Keratinocyte (primary cell): ENCODE measurements at regions not wholly inside any gene's neighbourhood (a gene's known extent, or its start where the extent isn't known, plus 50 kb on each side); places are given as distances from the start of the nearest gene placed in this dataset.

Source experiments
- DNase-seq: peaks from one replicate; pipeline ENCODE4 v3.0.0-alpha.2; 2011; ENCODE audit warnings: low read depth, missing footprints, low spot score
- FAIRE-seq: peaks from 2 replicates; lab custom pipeline; 2011; peaks lifted over from hg19 to GRCh38; lab: Jason Lieb, UNC
- H2AFZ ChIP-seq: 2 replicates; pipeline ENCODE4 v1.6.0; 2012; ENCODE audit warnings: low read length, control low read depth, inconsistent platforms; ENCODE audit not compliant: control insufficient read depth
- H3K27ac ChIP-seq: 2 replicates; pipeline ENCODE4 v1.5.1; 2011; ENCODE audit warnings: low read length; ENCODE audit not compliant: control insufficient read depth, insufficient read depth
- H3K27me3 ChIP-seq: 3 replicates; pipeline ENCODE4 v1.6.0; 2011; ENCODE audit warnings: low read length; ENCODE audit not compliant: control insufficient read depth, insufficient read depth; ENCODE audit errors: extremely low read depth
- H3K36me3 ChIP-seq, 2 experiments: 2 replicates in 1 of 2; 3 replicates in 1 of 2; pipeline ENCODE4 v1.5.1; 2011; ENCODE audit warnings: low read length in 2 of 2, mild to moderate bottlenecking in 1 of 2; ENCODE audit not compliant: control insufficient read depth in 2 of 2, insufficient read depth in 2 of 2; ENCODE audit errors: extremely low read depth in 1 of 2
- H3K4me1 ChIP-seq: 3 replicates; pipeline ENCODE4 v1.5.1; 2011; ENCODE audit warnings: low read length; ENCODE audit not compliant: control insufficient read depth, insufficient read depth; ENCODE audit errors: extremely low read depth
- H3K4me2 ChIP-seq: 3 replicates; pipeline ENCODE4 v1.6.0; 2011; ENCODE audit warnings: low read depth, low read length; ENCODE audit not compliant: control insufficient read depth, insufficient read depth; ENCODE audit errors: extremely low read depth
- H3K4me3 ChIP-seq, 3 experiments: fragments of 200-600 bp in 1 of 3; sonication (generic) in 1 of 3; 2 replicates in 2 of 3; 3 replicates in 1 of 3; pipeline ENCODE4 v1.5.1; 2011 to 2016; ENCODE audit warnings: low read length in 3 of 3, mild to moderate bottlenecking in 3 of 3, control low read depth in 2 of 3, inconsistent platforms in 1 of 3, low read depth in 1 of 3, mixed read lengths in 1 of 3, mixed run types in 1 of 3, moderate library complexity in 1 of 3; ENCODE audit not compliant: control insufficient read depth in 2 of 3, insufficient read depth in 2 of 3; ENCODE audit errors: extremely low read depth in 1 of 3
- H3K79me2 ChIP-seq: 2 replicates; pipeline ENCODE4 v1.6.0; 2012; ENCODE audit warnings: low read length; ENCODE audit not compliant: control insufficient read depth, insufficient read depth
- H3K9ac ChIP-seq: 3 replicates; pipeline ENCODE4 v1.6.0; 2011; ENCODE audit warnings: low read length; ENCODE audit not compliant: control insufficient read depth, insufficient read depth; ENCODE audit errors: extremely low read depth
- H3K9me1 ChIP-seq: 3 replicates; pipeline ENCODE4 v1.6.0; 2011; ENCODE audit warnings: low read length; ENCODE audit not compliant: control insufficient read depth, insufficient read depth; ENCODE audit errors: extremely low read depth
- H3K9me3 ChIP-seq: 2 replicates; pipeline ENCODE4 v1.5.1; 2012; ENCODE audit warnings: low read depth, low read length; ENCODE audit not compliant: control insufficient read depth
- H4K20me1 ChIP-seq: 3 replicates; pipeline ENCODE4 v1.6.0; 2011; ENCODE audit warnings: low read length; ENCODE audit not compliant: control insufficient read depth, insufficient read depth; ENCODE audit errors: extremely low read depth
- EZH2 ChIP-seq: IDR thresholded peaks from one replicate; pipeline ENCODE4 v1.6.1; 2012; ENCODE audit warnings: inconsistent platforms, mild to moderate bottlenecking, low read length, moderate library complexity
- dilution Hi-C: fragments of 300-500 bp; cut with MboI; formaldehyde crosslinking; loops from one replicate; pipeline ENCODE4 v1.7.0; 2020; ENCODE audit warnings: low sequenced_read_pairs; ENCODE audit not compliant: extremely low pct_ligation_motif_present
- TF ChIP-seq, protein P1 (sequence below), 3 experiments: IDR thresholded peaks in 1 of 3; conservative IDR thresholded peaks in 1 of 3; optimal IDR thresholded peaks in 1 of 3; 2 replicates in 2 of 3; 3 replicates in 1 of 3; pipeline versions ENCODE3 to v1.5.1; 2011; ENCODE audit warnings: low read length in 3 of 3, mild to moderate bottlenecking in 3 of 3, moderate library complexity in 2 of 3, control low read depth in 1 of 3, inconsistent platforms in 1 of 3; ENCODE audit not compliant: insufficient read depth in 2 of 3; ENCODE audit errors: extremely low read depth in 1 of 3

DNA sequence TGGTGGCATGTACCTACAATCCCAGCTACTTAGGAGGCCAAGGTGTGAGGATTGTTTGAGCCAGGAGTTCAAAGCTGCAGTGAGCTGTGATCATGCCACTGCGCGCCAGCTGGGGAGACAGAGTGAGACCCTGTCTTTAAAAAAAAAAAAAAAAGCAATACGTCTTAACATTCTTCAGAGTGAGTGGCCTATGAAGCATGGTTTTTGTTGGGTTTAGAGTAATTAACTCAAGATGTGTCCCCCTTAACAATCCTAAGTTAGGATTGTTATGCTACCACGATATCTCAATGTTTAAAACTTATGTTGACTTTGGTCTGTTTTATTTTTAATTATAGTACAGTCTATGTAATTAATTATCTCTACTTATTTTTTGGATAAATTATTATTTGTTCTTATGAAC lies 156.1 kb downstream of the HIPK3 start:
- Histone ChIP-seq H3K9me3 (no peaks in the 10 kb centered on the region), H3K4me1 (no peaks in the 10 kb centered on the region), H3K9me1 (no peaks in the 10 kb centered on the region), H3K9ac (no peak overlapping the region), H3K4me3 (no peak overlapping the region), H3K27ac (no peak overlapping the region), H3K4me2 (no peak overlapping the region), H4K20me1 (no peaks in the 10 kb centered on the region), H3K79me2 (no peaks in the 10 kb centered on the region), H2AFZ (no peak overlapping the region), H3K36me3 (no peaks in the 10 kb centered on the region), H3K27me3 (no peaks in the 10 kb centered on the region)
- dilution Hi-C loops: no loop called here
- FAIRE-seq: no peak
- DNase-seq: no peak
- TF ChIP-seq EZH2: no peak
- TF ChIP-seq, protein P1, sequence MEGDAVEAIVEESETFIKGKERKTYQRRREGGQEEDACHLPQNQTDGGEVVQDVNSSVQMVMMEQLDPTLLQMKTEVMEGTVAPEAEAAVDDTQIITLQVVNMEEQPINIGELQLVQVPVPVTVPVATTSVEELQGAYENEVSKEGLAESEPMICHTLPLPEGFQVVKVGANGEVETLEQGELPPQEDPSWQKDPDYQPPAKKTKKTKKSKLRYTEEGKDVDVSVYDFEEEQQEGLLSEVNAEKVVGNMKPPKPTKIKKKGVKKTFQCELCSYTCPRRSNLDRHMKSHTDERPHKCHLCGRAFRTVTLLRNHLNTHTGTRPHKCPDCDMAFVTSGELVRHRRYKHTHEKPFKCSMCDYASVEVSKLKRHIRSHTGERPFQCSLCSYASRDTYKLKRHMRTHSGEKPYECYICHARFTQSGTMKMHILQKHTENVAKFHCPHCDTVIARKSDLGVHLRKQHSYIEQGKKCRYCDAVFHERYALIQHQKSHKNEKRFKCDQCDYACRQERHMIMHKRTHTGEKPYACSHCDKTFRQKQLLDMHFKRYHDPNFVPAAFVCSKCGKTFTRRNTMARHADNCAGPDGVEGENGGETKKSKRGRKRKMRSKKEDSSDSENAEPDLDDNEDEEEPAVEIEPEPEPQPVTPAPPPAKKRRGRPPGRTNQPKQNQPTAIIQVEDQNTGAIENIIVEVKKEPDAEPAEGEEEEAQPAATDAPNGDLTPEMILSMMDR (optimal IDR thresholded peaks at IDR 0.05 in 1 of 3, IDR thresholded peaks at IDR 0.05 in 1 of 3, conservative IDR thresholded peaks at IDR 0.05 in 1 of 3; ENCODE audit: extremely low read depth in 1 of 3, insufficient read depth in 2 of 3, low read length in 3 of 3): no peak

- Histone ChIP-seq H3K4me3 (no peak overlapping the region), H3K27me3 (no peaks in the 10 kb centered on the region), H3K36me3 (no peaks in the 10 kb centered on the region), H3K27ac (no peak overlapping the region), H3K9ac (no peak overlapping the region), H3K4me1 (no peaks in the 10 kb centered on the region), H3K79me2 (no peaks in the 10 kb centered on the region), H3K9me1 (no peaks in the 10 kb centered on the region), H3K9me3 (no peaks in the 10 kb centered on the region), H2AFZ (no peak overlapping the region), H4K20me1 (no peaks in the 10 kb centered on the region), H3K4me2 (no peak overlapping the region)
- TF ChIP-seq EZH2: no peak
- TF ChIP-seq, protein P1 (optimal IDR thresholded peaks at IDR 0.05 in 1 of 3, IDR thresholded peaks at IDR 0.05 in 1 of 3, conservative IDR thresholded peaks at IDR 0.05 in 1 of 3; ENCODE audit: extremely low read depth in 1 of 3, insufficient read depth in 2 of 3, low read length in 3 of 3): no peak
- dilution Hi-C loops: no loop called here
- DNase-seq: no peak
- FAIRE-seq: no peak
Measured at GRCh38 chr11:33412241-33412640, 155.1 kb downstream of the HIPK3 start.
